B cell (primary cell): ENCODE measurements at regions not wholly inside any gene's neighbourhood (a gene's known extent, or its start where the extent isn't known, plus 50 kb on each side); places are given as distances from the start of the nearest gene placed in this dataset.
A peak's percentile ranks its signal among the peaks of the same experiment; 100 is the strongest.

Source experiments
- ATAC-seq: fragments of 200-7000 bp; cut with Tn5 transposase; one replicate; pipeline ENCODE4 v1.10.0; 2021; ENCODE audit warnings: low read depth, mild to moderate bottlenecking, moderate number of reproducible peaks, moderate library complexity
- CTCF ChIA-PET: fragments of 350-600 bp; sonication (Branson Sonifier 250); formaldehyde crosslinking; loops from one replicate; lab custom pipeline; 2021; ENCODE audit warnings: antibody characterized with exemption, inconsistent platforms; lab: Charles Lee
- POLR2A ChIA-PET: fragments of 350-600 bp; sonication (Branson Sonifier 250); formaldehyde crosslinking; loops from one replicate; lab custom pipeline; 2021; ENCODE audit warnings: antibody characterized with exemption; lab: Charles Lee
- DNase-seq: peaks from one replicate; pipeline ENCODE4 v3.0.0; 2013
- H2AFZ ChIP-seq: 2 replicates; pipeline ENCODE4 v1.6.1; 2012; ENCODE audit warnings: mild to moderate bottlenecking, low read depth, low read length; ENCODE audit not compliant: insufficient read depth, poor library complexity, severe bottlenecking
- H3K27ac ChIP-seq, 2 donors: 1 replicate in 1 of 2; 2 replicates in 1 of 2; pipeline ENCODE4 v1.5.1; 2012 to 2013; ENCODE audit warnings: low read length in 2 of 2, mild to moderate bottlenecking in 2 of 2, moderate library complexity in 1 of 2
- H3K27me3 ChIP-seq, 4 experiments: fragments of 200-600 bp in 1 of 4; sonication (generic) in 1 of 4; replicated peaks in 1 of 4; 1 replicate in 2 of 4; 2 replicates in 2 of 4; pipeline versions ENCODE4 v1.6.1 to v1.7.0; 2013 to 2016; ENCODE audit warnings: low read length in 3 of 4, mild to moderate bottlenecking in 2 of 4, mixed read lengths in 1 of 4, moderate library complexity in 1 of 4; ENCODE audit not compliant: insufficient read depth in 4 of 4, control insufficient read depth in 3 of 4; ENCODE audit errors: control extremely low read depth in 1 of 4
- H3K36me3 ChIP-seq, 2 experiments: replicated peaks in 1 of 2; 1 replicate in 1 of 2; 2 replicates in 1 of 2; pipeline versions ENCODE4 v1.6.1 to v1.7.1; 2013; ENCODE audit warnings: low read length in 1 of 2; ENCODE audit not compliant: insufficient read depth in 2 of 2, control insufficient read depth in 1 of 2; ENCODE audit errors: control extremely low read depth in 1 of 2, extremely low read depth in 1 of 2
- H3K4me1 ChIP-seq, 2 donors: fragments of 200-600 bp in 1 of 2; sonication (generic) in 1 of 2; 1 replicate in 1 of 2; 2 replicates in 1 of 2; pipeline versions ENCODE4 v1.5.1 to v1.6.1; 2013 to 2017; ENCODE audit warnings: low read length in 2 of 2; ENCODE audit not compliant: control insufficient read depth in 2 of 2, insufficient read depth in 2 of 2
- H3K4me2 ChIP-seq: replicated peaks from 2 replicates; pipeline ENCODE3; 2012; ENCODE audit warnings: mild to moderate bottlenecking, low read depth, low read length; ENCODE audit not compliant: poor library complexity, severe bottlenecking
- H3K4me3 ChIP-seq, 5 experiments: fragments of 200-600 bp in 1 of 5; sonication (generic) in 1 of 5; 1 replicate in 3 of 5; 2 replicates in 2 of 5; pipeline versions ENCODE4 v1.5.1 to v1.7.0; 2011 to 2016; ENCODE audit warnings: low read length in 4 of 5, mild to moderate bottlenecking in 4 of 5, low read depth in 2 of 5, control low read depth in 1 of 5, moderate library complexity in 1 of 5; ENCODE audit not compliant: insufficient read depth in 1 of 5; ENCODE audit errors: control extremely low read depth in 1 of 5, extremely low read depth in 1 of 5
- H3K79me2 ChIP-seq: fragments of 200-600 bp; sonication (generic); one replicate; pipeline ENCODE4 v1.6.0; 2016; ENCODE audit warnings: low read length; ENCODE audit not compliant: control insufficient read depth, insufficient read depth
- H3K9ac ChIP-seq: fragments of 200-600 bp; sonication (generic); 2 replicates; pipeline ENCODE4 v1.6.1; 2017; ENCODE audit warnings: mild to moderate bottlenecking, low read length, moderate library complexity
- H3K9me3 ChIP-seq, 3 donors: one replicate each; pipeline versions ENCODE4 v1.6.1 to v1.7.1; 2013; ENCODE audit warnings: low read length in 2 of 3; ENCODE audit not compliant: control insufficient read depth in 2 of 3, insufficient read depth in 1 of 3; ENCODE audit errors: control extremely low read depth in 1 of 3
- H4K20me1 ChIP-seq: 2 replicates; pipeline ENCODE4 v1.6.0; 2012; ENCODE audit warnings: mild to moderate bottlenecking, low read length; ENCODE audit not compliant: insufficient read depth, control insufficient read depth, poor library complexity, severe bottlenecking
- H3K27ac Mint-ChIP-seq: one replicate; pipeline ENCODE4 v1.8.0; 2021; ENCODE audit warnings: mixed read lengths
- H3K27me3 Mint-ChIP-seq: one replicate; pipeline ENCODE4 v1.8.0; 2021; ENCODE audit warnings: mixed read lengths
- H3K4me1 Mint-ChIP-seq: one replicate; pipeline ENCODE4 v1.8.0; 2021; ENCODE audit warnings: mixed read lengths
- H3K4me3 Mint-ChIP-seq: one replicate; pipeline ENCODE4 v1.8.0; 2021; ENCODE audit warnings: mixed read lengths
- H3K9me3 Mint-ChIP-seq: one replicate; pipeline ENCODE4 v1.8.0; 2022; ENCODE audit warnings: mixed read lengths; ENCODE audit not compliant: insufficient read depth
- EZH2 ChIP-seq: IDR thresholded peaks from 2 replicates; pipeline ENCODE4 v1.6.1; 2012; ENCODE audit warnings: borderline replicate concordance, low read depth, mild to moderate bottlenecking, moderate library complexity, low read length; ENCODE audit not compliant: insufficient read depth, poor library complexity, severe bottlenecking
- WGBS: methylation state at CpG from one replicate; pipeline ENCODE4 v1.1.5; 2013; ENCODE audit warnings: missing lambda C conversion rate; ENCODE audit not compliant: insufficient coverage; 5-methylcytosine and 5-hydroxymethylcytosine counted together
- intact Hi-C: fragments of 100-400 bp; cut with micrococcal nuclease; formaldehyde crosslinking; loops from one replicate; pipeline ENCODE4 v1.10.0; 2022
- TF ChIP-seq, protein P1 (sequence below): fragments of 200-600 bp; IDR thresholded peaks from one replicate; pipeline ENCODE4 v1.8.0; 2022; ENCODE audit warnings: antibody characterized with exemption, mild to moderate bottlenecking

- H3K79me2 ChIP-seq: no peaks in the 10 kb centered on the region
- peak; percentile 71 for DNase-seq
- peak overlapping the region; percentile 63 for H3K27ac Mint-ChIP-seq
- 66% methylated on average over 39 of the region's 50 CpGs for WGBS
- peak overlapping the region; percentile 46 for H3K9ac ChIP-seq
- H3K9me3 ChIP-seq: no peaks in the 10 kb centered on the region
- no peaks in the 10 kb centered on the region for H3K36me3 ChIP-seq
- H3K27me3 ChIP-seq: no peaks in the 10 kb centered on the region
- peak; percentile 32 for ATAC-seq
- peak overlapping the region in 1 of 2 donors; percentile 40 for H3K27ac ChIP-seq
- CTCF ChIA-PET: interaction anchor here (1.1 to 1.8 kb wide), 2 partner anchors 9 to 28 kb away, joined by 4 read pairs; no protein-coding TSS in a partner anchor
- POLR2A ChIA-PET: interaction anchor here (1.2 kb wide), 1 partner anchor 464 kb away, joined by 5 read pairs; a partner anchor contains a TSS
- H2AFZ ChIP-seq: peak overlapping the region; percentile 50
- H3K4me3 Mint-ChIP-seq: peak overlapping the region; percentile 87
- H4K20me1 ChIP-seq: no peaks in the 10 kb centered on the region
- H3K27me3 Mint-ChIP-seq: peaks cover 4% of the 10 kb centered on the region
- H3K9me3 Mint-ChIP-seq: no peaks in the 10 kb centered on the region
- TF ChIP-seq EZH2: no peak
- TF ChIP-seq, protein P1, sequence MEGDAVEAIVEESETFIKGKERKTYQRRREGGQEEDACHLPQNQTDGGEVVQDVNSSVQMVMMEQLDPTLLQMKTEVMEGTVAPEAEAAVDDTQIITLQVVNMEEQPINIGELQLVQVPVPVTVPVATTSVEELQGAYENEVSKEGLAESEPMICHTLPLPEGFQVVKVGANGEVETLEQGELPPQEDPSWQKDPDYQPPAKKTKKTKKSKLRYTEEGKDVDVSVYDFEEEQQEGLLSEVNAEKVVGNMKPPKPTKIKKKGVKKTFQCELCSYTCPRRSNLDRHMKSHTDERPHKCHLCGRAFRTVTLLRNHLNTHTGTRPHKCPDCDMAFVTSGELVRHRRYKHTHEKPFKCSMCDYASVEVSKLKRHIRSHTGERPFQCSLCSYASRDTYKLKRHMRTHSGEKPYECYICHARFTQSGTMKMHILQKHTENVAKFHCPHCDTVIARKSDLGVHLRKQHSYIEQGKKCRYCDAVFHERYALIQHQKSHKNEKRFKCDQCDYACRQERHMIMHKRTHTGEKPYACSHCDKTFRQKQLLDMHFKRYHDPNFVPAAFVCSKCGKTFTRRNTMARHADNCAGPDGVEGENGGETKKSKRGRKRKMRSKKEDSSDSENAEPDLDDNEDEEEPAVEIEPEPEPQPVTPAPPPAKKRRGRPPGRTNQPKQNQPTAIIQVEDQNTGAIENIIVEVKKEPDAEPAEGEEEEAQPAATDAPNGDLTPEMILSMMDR: no peak
- peaks cover 7 to 15% of the 10 kb centered on the region in 2 donors for H3K4me1 ChIP-seq
- peak overlapping the region; percentile 59 for H3K4me2 ChIP-seq
- peaks cover 13% of the 10 kb centered on the region for H3K4me1 Mint-ChIP-seq
- intact Hi-C loops: loop anchor here (5.0 kb wide), 1 partner anchor 464 kb away; the partner anchor contains the start of gene IMP4
- peak overlapping the region; percentile 21 to 59 (median 46) for H3K4me3 ChIP-seq
Observed at GRCh38 chr2:129877795-129878775, 101.4 kb upstream of the RAB6C start.
